SK-N-SH (cell line): ENCODE measurements at regions not wholly inside any gene's neighbourhood (a gene's known extent, or its start where the extent isn't known, plus 50 kb on each side); places are given as distances from the start of the nearest gene placed in this dataset.

Experiments used
- EP300 ChIP-seq, 2 experiments: IDR thresholded peaks; 2 replicates each; pipeline versions ENCODE4 v1.4.0 to v1.6.1; 2012; ENCODE audit warnings: borderline replicate concordance in 1 of 2, low read depth in 1 of 2, low read length in 1 of 2
- EZH2phosphoT487 ChIP-seq: fragments of 200-600 bp; sonication (generic); IDR thresholded peaks from 2 replicates; pipeline ENCODE4 v1.6.1; 2017; ENCODE audit warnings: low read depth, mixed run types, mild to moderate bottlenecking, antibody characterized with exemption, moderate library complexity, borderline replicate concordance
- GABPA ChIP-seq: IDR thresholded peaks from 2 replicates; pipeline ENCODE4 v1.4.0; 2012; ENCODE audit warnings: low read depth, mild to moderate bottlenecking
- TAF1 ChIP-seq: IDR thresholded peaks from 2 replicates; pipeline ENCODE4 v1.6.1; 2012; ENCODE audit warnings: low read depth, mild to moderate bottlenecking, low read length, moderate library complexity, borderline replicate concordance
- TEAD4 ChIP-seq: IDR thresholded peaks from 2 replicates; pipeline ENCODE4 v1.4.0; 2012; ENCODE audit warnings: mild to moderate bottlenecking, borderline replicate concordance; ENCODE audit not compliant: insufficient read depth
- TF ChIP-seq, protein P1 (sequence below): fragments of 200-600 bp; sonication (generic); IDR thresholded peaks from 2 replicates; pipeline ENCODE4 v1.6.1; 2017; ENCODE audit warnings: antibody characterized with exemption, mild to moderate bottlenecking, moderate library complexity

DNA sequence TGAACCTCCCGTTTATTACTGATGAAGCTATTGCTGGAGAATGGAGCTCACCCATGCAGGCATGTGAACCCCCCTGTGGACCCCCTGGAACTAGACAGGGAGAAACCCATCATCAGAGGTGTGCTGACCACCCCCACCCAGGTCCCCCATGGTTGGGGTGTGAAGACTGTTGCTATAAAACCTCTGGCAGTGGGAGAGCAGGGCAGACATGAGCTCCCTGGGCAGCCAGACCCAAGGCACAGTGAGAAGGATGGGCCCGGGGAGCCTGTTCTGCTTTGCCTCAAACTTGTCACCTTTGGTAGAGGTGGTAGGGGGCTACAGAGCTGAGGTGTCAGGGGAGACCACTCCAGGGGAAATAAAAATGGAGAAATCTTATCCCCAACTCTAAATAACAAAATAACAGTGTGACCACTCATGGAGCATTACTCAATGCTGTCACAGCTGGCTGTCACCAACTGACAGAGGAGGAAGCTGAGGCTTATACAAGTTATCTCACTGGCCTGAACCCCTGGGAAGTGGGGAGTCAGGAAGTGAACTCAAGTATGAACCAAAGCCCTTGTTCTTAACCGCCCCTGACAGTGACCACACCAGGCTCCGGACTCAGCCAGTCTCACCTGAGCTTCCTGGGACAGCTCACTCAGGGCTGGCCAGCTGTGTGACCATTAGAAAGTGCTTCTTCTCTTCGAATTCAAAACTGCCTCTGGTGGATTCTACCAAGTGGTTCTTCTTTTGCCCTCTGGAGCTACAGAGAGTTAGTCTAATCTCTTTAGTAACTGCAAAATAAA, 698.8 kb downstream of the MATN1 start:
- TF ChIP-seq, protein P1, sequence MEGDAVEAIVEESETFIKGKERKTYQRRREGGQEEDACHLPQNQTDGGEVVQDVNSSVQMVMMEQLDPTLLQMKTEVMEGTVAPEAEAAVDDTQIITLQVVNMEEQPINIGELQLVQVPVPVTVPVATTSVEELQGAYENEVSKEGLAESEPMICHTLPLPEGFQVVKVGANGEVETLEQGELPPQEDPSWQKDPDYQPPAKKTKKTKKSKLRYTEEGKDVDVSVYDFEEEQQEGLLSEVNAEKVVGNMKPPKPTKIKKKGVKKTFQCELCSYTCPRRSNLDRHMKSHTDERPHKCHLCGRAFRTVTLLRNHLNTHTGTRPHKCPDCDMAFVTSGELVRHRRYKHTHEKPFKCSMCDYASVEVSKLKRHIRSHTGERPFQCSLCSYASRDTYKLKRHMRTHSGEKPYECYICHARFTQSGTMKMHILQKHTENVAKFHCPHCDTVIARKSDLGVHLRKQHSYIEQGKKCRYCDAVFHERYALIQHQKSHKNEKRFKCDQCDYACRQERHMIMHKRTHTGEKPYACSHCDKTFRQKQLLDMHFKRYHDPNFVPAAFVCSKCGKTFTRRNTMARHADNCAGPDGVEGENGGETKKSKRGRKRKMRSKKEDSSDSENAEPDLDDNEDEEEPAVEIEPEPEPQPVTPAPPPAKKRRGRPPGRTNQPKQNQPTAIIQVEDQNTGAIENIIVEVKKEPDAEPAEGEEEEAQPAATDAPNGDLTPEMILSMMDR: no peak
- no peak for TF ChIP-seq EZH2phosphoT487
- no peak for TF ChIP-seq TEAD4
- no peak for TF ChIP-seq TAF1
- TF ChIP-seq GABPA: no peak
- no peak for TF ChIP-seq EP300 (IDR thresholded peaks at IDR 0.05; ENCODE audit: borderline replicate concordance in 1 of 2, low read depth in 1 of 2, low read length in 1 of 2)
